Right hindlimb (tissue), 1 donor: ENCODE measurements at regions not wholly inside any gene's neighbourhood (a gene's known extent, or its start where the extent isn't known, plus 50 kb on each side); places are given as distances from the start of the nearest gene placed in this dataset.
A peak's percentile ranks its signal among the peaks of the same experiment; 100 is the strongest.
"Not testable (repeated sequence)": the region's sequence is repeated elsewhere in the genome, so short reads cannot be mapped to it uniquely, and the experiment has no call there.

Experiments used
- DNase-seq: peaks from one replicate; pipeline ENCODE4 v3.0.0-alpha.2; 2018

- DNase-seq: no peak
Measured at GRCh38 chr3:173342679-173343078, 54.9 kb upstream of the NLGN1 start.

DNA sequence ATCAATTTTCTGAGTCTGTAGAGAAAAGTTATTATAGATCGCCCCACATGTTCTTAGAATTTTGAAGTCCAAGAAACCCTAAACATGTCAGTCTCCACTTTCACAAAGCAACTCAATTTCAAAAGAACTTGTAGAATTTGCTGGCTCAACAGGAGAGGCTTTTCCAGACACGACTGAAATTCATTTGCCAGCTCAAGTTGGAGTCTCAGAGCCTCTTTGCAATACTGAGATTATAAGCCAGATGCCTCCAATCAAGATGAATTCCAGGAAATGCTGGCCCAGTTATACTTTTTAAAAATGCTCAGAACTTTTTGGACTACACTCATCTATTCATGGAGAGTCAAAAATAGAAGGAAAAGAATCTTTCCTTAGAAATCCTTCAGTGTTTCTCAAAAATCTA, 56.9 kb upstream of the NLGN1 start:
- peak; percentile 16 for DNase-seq

GRCh38 chr3:173336261-173336660, 61.3 kb upstream of the NLGN1 start:
- no peak for DNase-seq

DNA sequence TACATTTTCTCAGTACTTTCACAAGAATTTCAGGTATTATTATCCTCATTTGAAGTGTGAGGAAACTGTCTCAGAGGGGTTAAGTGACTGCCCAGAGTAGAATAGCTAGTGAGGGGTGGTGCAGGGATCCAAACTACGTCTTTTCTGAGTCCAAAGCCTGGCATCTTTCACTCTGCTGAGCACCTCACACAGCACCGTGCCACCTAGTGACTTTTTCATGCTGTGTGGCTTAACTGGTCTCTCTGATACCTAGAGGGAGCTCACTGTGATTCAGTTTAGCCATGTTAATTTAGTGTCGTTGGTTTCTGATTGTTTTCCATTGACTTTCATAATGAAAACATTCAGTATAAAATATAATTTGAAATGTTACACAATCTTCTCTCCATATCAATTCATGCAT, 91.4 kb upstream of the NLGN1 start:
- DNase-seq: no peak

DNA sequence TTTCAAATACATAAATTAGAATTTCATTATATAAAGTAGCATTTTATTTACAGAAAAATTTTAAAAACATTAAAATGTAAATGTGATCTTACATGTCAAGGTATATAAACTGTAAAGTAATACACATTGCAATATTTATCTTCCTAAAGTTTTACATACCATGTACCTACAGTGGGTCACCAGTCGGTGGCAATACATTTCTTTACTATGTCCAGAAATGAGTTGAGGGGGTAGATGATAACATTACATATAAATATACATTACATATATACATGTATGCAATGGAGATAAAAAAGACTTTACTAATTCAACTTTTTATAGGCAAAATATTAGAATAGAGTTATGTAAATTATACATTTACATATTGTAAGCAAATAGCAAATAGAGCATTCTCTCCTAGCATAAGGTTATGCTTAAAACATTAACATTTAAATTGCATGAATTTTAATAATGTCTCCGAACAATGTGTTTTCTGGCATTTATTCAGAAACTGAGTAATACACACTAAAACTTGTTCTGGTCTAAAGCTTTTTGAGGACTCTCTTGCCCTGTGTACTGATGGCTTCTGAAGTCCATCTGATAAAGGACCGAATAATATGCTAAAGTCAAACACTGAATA, 93.3 kb upstream of the NLGN1 start:
- DNase-seq: no peak

GRCh38 chr3:173301647-173302046, 95.9 kb upstream of the NLGN1 start:
- DNase-seq: no peak

DNA sequence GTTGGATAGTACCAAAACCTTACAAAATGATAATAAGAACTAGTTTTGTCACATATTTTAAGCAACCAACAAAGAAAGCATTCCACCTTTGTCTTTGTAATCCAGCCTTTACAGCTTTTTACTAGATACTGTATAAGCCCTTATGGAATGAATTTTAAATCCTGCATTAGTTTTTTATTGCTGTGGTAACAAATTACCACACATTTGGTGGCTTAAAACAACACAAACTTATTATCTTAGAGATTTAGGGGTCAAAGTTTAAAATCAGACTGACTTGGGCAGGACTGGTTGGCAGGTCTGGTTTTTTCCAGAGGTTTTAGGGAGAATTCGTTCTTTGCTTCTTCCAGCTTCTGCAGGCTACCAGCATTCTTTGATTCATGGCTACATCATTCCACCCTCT, 108.5 kb upstream of the NLGN1 start:
- no peak for DNase-seq

DNA sequence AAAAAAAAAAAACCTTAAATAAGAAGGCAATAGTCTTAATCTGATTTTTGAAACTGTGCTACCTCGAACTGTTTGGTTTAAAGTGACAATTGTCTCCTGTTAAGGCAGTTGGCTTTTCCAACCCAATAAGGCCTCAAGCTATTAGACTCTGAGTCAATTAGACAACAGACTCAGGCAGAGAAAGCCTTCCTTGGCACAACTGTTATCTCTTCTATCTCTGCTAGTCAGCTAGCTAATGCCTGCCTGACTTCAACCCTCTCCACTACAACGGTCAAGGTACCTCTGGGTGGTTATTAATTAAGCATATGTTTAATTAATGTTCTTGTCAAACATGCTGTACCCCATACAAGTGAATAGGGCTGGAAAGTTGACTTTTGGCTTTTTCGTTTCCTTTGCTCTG, 110.2 kb upstream of the NLGN1 start:
- no peak for DNase-seq

DNA sequence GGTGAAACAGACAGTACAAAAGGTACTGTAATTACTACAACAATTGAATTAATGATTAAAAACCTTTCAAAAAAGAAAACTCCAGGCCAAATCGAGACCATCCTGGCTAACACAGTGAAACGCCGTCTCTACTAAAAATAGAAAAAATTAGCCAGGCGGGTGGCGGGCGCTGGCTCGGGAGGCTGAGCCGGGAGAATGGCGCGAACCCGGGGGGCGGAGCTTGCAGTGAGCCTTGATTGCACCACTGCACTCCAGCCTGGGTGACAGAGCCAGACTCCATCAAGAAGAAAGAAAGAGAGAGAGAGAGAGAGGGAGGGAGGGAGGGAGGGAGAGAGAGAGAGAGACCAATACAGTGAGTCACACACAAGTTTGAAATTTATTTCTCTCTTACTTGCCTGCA, 111.0 kb upstream of the NLGN1 start:
- DNase-seq: not testable (repeated sequence)

- no peak for DNase-seq
Measured at GRCh38 chr3:173284301-173284700, 113.2 kb upstream of the NLGN1 start.

- no peak for DNase-seq
Measured at GRCh38 chr3:173275740-173276139, 121.8 kb upstream of the NLGN1 start.

GRCh38 chr3:173273838-173274237, 123.7 kb upstream of the NLGN1 start:
- no peak for DNase-seq

DNA sequence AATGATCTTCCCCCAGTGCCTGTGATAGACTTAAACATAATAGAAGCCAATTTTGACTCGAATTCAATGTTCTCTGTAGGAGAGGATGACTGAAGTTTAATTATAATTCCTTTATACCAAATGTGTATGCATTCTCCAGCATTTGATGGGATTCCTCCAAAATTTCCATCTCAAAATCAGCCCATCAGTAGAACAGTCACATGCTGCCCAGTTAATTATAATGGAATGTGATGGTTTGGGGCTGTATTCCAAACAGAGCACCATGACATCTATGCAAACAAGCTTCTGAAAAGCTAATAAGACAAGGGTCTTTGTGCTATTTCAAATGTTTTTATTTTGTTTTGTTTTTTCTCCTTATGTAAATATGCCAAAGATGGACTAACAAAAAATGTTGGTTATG, 127.7 kb upstream of the SPATA16 start:
- no peak for DNase-seq

DNA sequence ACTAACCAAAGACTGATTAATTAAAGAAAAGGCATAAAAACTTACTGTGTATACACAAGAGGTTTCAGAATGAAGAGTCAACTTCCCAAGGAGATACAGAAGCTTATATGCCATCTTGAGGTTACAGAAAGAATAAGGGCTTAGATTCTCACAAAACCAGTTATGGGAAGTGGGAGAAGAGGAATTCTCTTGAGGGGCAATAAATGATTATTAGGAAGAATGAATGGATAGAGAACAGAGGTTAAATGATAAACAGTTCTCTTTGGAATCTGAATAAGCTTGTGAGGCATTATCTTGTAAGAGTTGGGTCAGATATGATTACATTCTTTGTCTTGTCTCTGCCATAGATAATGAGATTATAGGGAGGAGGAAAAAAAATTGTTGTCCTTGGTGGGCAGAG, 126.7 kb upstream of the SPATA16 start:
- DNase-seq: no peak

DNA sequence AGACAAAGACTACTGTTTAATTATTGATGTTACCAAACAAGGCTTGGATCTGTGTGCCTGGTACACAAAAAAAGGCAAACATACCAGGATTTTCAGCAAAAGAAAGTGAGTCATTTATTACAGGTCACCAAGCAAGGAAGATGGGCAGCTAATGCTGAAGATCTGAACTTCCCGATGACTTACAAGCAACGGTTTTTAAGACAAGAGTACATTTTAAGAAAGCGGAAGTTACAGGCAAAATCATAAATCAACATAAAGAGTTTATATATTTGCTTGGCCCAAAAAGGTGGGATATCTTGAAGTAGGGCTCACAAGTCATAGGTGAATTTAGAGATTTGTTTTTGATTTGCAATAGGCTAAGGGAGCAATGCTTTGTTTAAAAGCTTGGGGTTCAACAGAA, 125.4 kb upstream of the SPATA16 start:
- no peak for DNase-seq

DNA sequence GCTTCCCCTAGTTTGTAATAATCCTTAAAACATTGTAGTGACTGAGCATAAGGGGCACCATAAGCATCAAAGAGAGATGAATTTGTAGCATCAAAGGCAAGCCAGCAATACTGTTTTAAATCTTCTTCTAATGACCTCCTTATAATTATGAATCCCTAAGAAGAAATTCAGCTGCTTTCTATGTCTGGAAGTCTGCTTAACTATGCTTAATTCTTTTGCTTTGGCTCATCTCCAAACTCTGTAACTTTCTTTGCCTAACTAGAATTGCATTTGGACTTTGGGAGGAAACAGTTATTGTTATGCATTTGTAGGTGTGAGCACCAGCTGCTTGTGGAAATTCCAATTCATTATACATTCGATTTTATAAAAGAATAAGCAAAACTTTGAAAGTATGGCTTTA, 117.7 kb upstream of the SPATA16 start:
- no peak for DNase-seq

GRCh38 chr3:173257797-173258196, 116.8 kb upstream of the SPATA16 start:
- DNase-seq: no peak

GRCh38 chr3:173255555-173255954, 114.5 kb upstream of the SPATA16 start:
- no peak for DNase-seq

DNA sequence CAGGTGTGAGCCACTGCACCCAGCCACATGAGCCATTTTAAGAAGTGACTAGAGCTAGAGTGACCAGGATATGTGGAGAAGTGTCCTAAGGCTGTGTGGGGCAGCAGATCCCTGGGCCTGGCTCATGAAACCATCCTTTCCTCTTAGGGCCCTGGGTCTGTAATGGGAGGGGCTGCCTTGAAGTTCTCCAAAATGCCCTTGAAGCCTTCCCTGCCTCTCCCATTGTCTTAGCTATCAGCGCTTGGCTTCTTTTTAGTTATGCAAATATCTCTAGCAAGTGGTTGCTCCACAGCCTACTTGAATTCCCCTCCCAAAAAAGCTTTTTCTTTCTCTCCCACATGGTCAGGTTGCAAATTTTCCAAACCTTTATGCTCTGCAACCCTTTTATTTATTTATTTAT, 112.4 kb upstream of the SPATA16 start:
- DNase-seq: no peak

GRCh38 chr3:173249457-173249856, 108.4 kb upstream of the SPATA16 start:
- DNase-seq: no peak

DNA sequence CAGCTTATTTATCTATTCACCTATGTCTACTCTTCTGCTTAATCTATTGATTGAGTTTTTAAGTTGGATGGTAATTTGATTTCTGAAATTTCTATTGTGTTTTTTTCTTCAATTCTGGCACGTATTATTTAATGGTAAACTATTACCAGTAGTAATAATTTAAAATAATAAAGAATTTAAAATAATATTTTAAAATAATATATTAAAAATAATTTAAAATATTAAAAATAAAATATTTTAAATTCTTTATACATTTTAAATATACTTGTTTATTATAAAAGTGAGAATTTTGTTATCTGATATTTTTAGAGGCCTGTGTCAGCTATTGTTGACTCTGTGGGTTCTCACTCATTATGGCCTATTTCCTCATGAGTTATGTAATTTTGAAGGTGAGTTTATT, 100.7 kb upstream of the SPATA16 start:
- no peak for DNase-seq

DNA sequence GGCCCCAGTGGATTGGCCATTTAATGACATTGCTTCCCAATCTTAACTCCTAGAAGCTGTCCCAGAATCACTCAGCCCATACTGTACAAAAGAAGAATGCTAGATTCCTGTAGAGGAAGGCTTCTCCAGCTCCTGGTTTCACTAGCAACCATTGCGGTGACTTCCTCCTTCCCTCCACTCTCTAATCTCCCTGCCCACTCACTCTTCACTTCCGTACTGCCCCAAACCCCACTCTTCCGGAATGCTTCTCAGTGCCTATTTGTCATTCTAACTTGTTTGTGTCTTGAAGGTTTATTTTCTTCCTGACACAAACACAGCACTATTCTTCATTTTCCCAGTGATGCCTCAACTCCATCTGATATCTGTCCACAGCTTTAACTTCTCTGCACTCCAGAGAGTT, 97.1 kb upstream of the SPATA16 start:
- DNase-seq: no peak

DNA sequence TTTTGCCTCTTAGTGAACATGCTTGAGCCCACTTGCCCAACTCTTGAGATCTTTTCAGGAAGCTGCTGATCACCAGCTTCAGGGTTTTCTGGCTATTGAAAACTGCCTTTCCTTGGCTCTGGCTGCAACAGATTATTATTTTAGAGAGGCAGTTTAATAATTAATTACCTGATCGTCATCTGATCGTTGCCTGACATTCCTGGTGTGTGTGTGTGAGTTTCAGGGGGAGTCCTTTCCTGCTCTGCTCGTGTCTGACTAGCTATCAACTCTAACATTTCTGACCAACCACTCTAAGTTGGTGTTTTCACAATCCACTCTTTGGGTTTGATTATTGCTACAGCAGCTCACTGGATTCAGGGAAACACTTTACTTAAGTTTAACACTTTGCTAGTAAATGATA, 84.3 kb upstream of the SPATA16 start:
- DNase-seq: no peak

DNA sequence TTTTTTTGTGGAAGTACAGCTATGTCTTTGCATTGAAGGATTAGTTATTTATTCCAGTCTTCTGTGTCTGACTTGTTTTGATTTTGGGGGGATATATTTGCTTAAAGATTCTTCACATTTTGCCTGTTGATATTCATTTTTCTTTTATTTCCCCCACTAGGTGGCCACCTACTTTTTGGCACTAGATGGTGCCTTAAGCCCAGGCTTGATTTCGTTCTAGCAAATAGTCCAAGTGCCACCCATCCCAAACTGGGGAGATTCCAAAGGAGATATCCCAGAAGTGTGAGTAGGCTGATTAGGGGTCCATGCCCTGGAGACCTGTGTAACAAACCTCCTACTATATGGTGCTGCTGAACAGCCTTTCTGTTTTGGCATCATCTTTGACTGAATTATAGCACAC, 80.0 kb upstream of the SPATA16 start:
- DNase-seq: no peak

- DNase-seq: no peak
Measured at GRCh38 chr3:173217127-173217526, 76.1 kb upstream of the SPATA16 start.

- DNase-seq: no peak
Measured at GRCh38 chr3:173216063-173216462, 75.0 kb upstream of the SPATA16 start.
